Hematopoietic multipotent progenitor cell treated with erythropoietin and hydrocortisone succinate and interleukin-3 and kit ligand, for 6 days (in vitro differentiated cells): ENCODE measurements at regions not wholly inside any gene's neighbourhood (a gene's known extent, or its start where the extent isn't known, plus 50 kb on each side); places are given as distances from the start of the nearest gene placed in this dataset.

Source experiments
- DNase-seq: peaks from one replicate; pipeline ENCODE4 v3.0.0-alpha.2; 2015

DNA sequence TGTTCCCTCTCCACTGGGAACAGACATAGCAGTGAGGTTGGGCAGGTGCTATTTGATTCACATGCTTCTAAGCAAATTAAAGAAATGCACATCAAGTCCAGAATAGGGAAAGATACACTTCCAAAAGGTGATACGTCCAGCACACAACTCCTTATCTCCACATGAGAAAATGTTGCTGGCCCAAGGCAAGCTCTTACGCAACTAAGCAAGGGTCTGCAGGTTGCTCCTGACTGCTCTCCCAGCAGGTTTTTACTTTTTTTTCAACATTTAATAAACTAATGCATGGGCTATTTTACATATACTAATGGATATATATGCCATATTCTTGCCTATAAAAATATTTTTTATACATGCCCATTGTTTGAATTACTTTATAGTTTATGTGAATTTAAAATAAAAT is 818.5 kb upstream of the ROBO1 start:
- no peak for DNase-seq

DNA sequence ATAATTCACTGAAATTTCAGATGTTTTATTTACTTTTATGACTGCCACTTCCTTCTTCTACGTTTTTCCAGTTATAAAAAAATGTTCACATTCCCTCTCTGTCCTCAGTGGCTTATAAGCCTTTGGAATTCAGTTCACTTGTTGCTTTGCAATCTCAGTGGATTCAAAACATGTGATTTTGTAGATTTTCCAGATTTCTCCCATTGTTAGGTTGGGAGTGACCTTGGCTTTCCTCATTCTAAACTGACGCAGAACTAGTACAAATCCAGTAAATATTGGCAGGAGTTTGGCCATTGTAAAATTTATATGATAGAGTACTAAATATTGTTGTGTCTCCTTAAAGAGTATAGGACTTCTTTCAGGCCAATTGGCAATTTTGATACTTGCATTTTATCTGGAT is 812.3 kb upstream of the ROBO1 start:
- no peak for DNase-seq

DNA sequence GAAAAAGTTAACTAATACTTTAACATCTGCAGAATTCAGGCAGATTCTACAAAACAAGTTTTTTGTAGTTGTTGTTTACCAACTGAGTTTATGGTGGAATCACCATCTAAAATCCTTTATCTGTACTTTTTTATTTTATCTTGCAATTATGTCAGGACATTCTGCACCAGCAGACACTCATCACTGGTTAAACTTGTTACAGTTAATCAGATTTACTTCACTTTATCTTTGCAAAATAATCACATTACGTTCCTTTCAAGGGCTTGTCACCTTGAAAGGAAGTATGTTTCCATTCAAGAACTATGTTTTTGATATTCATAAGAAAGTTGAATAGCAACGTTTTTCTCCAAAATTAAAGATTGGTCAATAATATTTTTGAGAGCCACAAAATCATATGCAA is 796.6 kb upstream of the ROBO1 start:
- no peak for DNase-seq

DNA sequence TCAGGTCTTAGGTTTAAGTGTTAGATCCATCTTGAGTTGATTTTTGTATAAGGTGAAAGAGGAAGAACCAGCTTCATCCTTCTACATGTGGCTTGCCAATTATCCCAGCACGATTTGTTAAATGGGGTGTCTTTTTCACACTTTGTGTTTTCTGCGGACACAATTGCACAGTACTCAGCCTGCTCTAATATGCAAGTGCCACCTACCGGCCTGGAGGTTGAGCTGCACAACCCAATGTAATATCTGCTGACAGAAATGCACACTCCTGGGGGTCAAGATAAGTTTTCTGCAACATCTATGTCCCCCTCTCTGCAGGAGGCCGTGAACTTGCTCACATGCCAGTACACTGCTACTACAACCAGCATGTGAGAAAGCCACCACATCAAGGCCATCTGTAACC is 791.9 kb upstream of the ROBO1 start:
- DNase-seq: no peak

DNA sequence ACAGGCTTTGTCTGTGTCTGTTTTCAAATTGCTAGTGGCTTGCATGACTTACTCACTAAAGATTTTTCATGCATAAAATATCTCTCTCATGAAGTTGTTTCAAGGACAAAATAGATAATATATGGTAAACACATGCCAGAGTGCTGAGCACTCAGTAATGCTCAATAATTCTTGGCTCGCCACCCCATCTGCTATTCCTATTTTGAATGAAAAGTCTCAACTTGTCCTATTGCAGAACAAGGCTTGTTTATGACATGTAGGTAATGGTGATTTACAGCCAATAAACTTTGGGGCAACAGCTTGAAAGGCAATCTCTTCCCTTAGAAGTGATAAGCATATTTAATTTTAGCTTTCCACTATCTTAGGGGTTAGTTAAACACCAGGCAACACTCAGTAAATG is 789.0 kb upstream of the ROBO1 start:
- no peak for DNase-seq

DNA sequence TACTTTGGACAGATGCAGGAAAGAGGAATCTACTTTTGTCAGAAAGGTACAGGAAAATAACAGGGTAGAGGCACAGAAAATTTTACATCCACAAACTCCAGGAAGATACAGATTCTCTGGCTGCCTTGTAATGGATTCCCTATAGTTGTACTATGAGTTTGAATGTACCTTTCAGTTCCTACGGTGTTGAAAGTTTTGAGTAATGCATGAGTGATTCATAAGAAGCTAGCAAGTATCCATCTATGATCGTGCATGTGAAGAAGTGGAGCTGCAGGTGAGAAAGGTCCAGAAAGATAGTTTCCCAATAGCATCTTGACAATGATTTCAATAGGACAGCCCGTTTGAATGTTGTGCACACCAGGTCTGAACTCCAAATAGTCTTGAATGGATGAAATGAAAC is 786.5 kb upstream of the ROBO1 start:
- DNase-seq: no peak

DNA sequence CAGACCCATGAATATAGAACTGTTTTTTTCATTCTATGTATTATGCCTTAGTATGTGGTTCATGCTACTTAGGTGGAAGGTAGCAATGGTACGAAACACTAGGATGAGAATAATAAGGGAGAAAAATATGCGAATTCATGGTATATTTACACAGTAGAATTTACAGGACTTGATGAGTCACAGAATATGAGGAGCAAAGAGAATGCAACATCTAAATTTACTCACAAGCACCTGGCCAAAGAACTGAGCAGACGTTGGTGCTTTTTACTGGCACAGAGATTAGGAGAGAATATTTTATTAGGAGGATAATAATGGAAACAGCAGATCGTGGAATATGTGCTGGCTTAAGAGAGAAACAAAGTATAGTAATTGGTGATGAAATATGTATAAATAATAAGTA is 785.4 kb upstream of the ROBO1 start:
- DNase-seq: no peak

DNA sequence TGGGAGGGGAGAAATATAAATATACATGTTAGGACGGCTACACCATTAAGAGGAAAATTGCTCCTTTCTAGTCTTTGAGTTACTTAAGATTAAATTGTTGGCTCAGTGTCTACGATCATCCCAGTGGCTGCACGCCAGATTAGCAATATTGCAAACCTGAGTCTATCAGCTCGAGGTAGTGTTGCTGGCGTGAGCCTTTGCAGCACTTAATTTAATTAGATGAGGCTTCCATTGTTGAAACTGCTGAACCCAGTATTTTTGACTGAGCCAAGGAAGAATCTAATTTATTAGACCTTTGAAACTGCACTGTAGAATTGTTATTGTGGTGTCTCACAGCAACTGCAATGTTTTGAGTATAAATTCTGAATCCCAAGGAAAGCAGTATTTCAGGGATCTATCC is 782.4 kb upstream of the ROBO1 start:
- DNase-seq: no peak

DNA sequence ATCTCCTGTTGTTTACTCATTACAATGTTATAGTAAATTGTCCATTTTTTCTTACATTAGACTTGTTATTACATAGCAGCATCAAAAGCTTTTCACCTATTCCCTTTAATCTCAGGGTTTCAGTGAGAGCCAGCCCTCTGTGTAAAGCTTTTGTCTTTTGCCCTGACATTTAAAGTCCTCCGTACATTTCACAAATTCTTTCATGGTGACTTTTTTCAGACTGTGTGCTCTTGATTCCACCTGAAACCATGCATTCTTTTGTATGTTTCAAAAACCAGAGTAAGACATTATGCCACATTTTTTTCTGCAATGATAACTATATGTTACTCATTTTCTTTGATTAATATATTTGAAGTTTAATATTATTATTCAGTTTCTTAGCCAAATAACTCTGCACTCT is 781.4 kb upstream of the ROBO1 start:
- DNase-seq: no peak

DNA sequence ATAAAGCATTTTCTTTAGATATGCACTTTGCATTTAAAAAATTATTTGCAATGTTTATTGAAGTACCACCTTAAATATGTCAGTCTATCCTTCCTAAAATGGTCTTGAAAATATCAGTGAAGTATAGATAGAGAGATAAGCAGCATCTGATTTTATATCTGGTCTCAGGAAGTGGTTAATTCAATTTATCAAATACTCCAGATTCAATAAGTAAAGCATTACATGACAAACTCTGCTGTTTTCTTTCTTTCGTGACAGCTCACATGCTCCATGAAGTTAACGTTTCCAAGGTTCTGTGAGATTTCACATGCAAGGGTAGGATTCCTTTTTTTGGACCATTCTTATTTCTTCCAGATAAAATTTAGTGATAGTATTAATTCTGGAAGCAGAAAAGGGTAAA is 775.4 kb upstream of the ROBO1 start:
- DNase-seq: no peak

DNA sequence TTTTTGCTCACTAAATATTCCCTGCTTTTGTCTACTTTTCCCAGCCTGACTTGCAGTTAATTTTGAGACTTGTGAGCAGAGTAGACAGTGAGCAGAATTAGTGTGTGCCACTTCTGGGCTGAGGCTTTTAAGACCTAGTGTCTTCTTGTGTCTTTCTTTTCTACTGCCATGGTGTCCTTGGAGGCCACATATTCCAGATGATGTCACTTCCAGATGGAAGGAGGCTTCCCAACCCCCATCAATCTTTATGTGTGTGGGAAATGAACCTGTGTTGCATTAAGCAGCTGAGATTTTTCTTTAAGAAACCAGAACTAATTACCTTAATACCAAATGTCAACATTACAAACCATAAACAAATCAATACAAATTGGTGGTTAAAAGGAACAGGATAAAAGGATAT is 774.7 kb upstream of the ROBO1 start:
- DNase-seq: no peak

DNA sequence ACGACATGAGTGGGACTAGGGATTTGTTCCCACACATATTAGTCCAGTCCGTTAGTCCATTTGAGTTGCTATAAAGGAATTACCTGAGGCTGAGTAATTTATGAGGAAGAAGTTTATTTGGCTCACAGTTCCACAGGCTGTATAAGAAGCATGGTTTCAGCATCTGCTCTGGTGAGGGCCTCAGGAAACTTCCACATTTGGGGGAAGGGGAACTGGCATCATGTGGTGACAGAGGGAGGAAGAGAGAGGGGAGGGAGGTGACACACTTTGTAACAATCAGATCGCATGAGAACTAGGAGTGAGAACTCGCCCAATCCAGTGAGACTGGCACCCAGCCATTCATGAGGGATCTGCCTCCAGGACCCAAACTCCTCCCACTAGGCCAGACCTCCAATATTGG is 769.9 kb upstream of the ROBO1 start:
- DNase-seq: no peak

DNA sequence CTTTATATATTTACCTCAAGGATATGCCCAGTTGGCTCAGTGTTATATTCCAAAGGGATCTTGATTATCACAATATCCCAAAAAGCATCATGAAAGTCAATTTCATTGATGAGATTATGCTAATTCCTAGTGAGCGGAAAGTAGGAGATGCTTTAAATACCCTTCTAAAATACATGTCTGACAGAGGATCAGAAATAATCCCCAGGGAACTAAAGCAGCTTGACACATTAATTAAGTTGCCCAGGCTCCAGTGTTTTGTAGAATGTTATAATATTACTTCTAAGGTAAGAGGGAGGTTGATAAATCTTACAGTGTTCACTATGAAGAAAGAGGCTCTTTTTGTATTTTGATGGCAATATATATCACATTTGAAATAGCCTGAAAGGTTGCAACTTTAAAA is 767.5 kb upstream of the ROBO1 start:
- no peak for DNase-seq

DNA sequence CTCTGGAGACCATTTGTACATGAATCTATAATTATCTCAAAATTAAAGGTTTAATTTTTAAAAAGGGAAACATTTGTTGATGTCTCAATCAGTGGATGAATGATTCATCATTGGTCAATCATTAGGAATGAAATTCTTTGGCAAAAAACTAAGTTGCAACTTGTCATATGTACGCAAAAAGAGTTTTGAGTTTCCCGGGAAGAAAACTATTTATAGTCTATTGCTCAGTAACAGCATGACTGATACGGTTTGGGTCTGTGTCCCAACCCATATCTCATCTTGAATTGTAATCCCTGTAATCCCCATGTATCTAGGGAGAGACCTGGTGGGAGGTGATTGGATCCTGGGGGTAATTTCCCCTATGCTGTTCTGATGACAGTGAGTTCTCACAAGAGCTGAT is 765.8 kb upstream of the ROBO1 start:
- DNase-seq: no peak

DNA sequence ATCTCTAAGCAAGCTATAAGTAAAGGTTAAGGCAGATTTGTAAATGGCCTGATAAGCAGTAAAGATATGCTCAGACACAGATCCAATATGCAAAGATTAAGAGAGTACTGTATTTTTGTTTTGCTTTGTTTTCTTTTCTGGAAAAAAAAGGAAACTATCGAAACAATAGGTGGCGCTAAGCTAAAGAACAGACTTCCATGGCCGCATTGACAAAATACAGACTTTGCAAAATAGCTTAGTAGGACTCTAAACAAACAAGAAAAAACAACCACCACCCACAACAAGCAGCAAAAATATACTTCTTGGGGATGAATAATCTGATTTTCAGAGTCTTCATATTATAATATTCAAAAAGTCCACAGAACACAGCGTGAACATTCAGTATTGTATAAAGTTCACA is 758.4 kb upstream of the ROBO1 start:
- DNase-seq: no peak

DNA sequence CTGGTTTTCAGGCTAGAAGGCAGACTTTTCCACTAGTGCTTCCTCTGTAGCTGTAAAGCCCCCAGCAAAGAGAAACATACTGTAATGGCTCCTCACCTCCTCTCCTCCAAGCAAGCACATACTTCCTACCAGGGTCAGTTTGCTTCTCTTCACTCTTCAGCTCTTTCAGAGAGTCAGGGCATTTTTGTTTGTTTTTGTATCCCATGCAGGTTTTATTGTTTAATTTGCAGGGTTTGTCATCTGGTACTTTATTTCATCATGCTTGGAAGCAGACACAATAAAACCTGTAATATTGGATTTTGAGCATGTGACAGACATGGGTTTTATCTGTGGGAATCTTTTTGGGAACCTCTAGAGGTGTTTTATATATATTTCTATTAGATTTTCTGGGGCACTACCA is 753.3 kb upstream of the ROBO1 start:
- DNase-seq: no peak

DNA sequence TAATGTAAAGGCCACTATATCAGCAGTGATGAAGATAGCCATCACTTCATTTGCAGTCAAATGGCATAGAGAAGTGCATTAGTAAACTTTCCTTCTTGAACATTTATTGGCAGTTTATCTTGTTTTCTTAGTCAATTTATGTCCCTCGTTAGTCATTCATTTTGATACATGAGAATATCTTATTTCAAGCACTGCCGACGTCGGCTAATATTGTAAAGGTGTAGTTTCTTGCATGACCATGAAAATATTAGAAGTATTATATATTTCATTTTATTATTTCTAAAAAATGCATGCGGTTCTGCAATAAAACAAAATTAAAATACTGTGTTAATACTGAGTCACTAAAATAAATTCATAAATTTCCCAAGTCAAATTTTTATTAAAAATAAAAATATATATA is 751.6 kb upstream of the ROBO1 start:
- DNase-seq: no peak

DNA sequence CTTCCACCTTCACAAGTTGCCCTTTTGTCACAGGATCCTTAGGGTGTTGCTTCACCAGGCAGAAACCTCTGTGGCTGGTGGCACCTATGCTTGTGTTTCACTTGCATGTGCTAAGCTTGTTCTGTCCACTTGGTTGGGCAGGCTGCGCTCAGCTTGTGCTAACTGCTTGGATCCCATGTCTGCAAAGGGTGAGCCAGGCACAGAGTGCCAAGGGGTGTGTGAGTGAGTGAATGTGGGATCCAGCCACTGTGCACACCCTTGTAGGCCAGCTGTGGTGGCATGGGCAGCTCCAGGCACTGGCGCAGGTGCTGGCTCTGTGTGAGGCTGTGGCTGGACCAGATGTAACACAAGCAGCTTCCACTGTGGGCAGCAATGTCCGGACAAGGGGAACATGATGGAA is 728.7 kb upstream of the ROBO1 start:
- DNase-seq: no peak

DNA sequence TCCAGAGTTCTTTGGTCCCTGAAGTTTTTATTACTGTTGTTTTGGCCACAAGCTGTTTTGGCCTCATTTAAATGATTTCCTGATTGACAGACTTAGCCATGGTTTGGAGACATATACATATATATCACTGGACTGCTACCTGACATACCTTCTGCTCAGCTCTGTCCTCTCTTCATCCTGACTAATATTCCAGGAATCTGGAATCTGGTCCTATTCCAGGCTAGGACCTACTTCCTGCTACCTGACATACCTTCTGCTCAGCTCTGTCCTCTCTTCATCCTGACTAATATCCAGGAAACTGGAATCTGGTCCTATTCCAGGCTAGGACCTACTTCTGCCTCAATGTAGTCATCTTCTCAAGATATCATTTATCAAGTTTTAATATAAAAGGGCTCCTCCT is 724.4 kb upstream of the ROBO1 start:
- no peak for DNase-seq

DNA sequence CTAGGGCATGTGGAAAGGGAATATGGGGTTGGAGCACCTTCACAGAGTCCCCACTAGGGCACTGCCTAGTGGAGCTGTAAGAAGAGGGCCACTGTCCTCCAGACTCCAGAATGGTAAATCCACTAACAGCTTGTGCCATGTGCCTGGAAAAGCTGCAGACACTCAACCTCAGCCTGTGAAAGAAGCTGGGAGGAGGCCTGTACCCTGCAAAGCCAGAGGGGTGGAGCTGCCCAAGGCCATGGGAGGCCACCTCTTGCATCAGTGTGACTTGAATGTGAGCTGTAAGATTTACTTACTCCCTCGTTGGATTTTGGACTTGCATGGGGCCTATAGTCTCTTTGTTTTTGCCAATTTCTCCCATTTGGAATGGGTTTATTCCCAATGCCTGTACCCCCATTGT is 705.2 kb upstream of the ROBO1 start:
- no peak for DNase-seq

DNA sequence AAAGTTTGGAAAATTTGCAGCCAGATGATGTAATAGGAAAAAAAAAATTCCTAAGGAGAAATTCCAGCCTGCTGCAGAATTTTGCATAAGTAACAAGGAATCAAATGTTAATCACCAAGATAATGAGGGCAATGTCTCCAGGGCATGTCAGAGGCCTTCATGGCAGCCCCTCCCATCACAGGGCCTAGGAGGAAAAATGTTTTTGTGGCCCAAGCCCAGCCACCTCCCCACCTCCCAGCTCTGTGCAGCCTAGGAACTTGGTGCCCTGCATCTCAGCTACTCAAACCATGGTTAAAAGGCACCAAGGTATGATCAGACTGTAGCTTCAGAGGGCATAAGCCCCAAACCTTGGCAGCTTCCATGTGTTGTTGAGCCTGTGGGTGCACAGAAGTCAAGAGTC is 704.7 kb upstream of the ROBO1 start:
- no peak for DNase-seq

DNA sequence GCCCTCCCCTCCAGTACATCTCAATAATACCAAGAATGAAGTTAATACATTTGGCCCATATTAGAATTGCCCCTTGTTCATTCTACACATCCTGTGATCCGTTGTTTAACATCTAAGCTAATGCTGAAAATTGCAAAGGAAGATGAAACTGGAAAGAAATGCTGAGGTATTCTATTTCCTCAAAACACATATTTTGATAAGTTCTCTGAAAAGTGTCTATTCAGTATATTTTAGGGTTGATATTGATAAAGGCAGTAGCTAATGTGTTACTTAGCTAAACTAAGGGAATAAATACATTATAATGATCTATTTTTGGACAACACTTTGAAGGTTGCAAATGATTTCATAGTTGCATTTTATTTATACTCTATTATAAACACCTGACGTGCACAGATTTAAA is 702.6 kb upstream of the ROBO1 start:
- no peak for DNase-seq

DNA sequence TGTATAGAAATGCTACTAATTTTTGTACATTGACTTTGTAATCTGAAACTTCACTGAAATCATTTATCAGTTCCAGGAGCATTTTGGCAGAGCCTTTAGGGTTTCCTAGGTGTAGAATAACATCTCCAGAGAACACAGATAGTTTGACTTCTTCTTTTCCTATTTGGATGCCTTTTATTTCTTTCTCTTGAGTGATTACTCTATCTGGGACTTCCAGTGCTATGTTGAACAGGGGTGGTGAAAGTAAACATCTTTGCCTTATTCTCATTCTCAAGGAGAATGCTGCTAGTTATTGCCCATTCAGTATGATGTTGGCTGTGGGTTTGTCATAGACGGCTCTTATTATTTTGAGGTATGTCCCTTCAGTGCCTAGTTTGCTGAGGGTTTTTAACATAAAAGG is 697.9 kb upstream of the ROBO1 start:
- DNase-seq: no peak

DNA sequence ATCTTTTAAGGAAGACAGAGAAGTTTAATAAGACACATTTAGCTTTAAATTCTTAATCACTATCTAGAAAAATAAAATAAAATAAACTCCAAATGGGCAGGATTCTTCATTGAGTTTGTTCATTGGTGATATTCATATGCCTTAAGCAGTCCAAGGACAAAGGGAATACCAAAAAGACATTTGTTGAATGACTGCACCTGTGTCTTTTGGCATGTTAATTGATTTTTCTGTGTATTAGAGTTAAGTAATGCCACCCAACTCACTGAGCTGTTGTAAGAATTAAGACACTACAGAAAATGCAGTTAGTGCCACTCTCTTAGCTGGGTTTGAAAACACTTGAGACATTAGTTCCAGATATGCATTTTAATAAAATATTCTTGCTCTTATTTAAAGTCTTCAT is 683.6 kb upstream of the ROBO1 start:
- DNase-seq: no peak

DNA sequence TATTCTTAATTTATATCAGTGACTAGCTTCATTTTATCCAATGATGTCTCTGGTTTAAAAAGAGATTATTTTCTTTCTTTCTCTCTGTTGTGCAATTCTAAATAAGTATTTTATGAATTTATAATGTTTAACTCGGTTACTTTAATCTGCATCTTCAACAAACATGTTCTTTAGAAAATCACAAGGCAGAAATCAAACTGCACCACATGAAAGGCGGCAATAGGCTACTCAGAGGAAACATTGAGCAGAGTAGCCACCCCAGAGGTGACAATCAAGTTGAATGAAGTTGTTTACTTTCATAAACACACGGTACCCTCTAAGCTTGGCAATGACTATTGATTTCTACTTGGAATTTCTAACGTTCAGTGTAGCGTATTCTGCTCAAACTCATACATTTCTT is 677.8 kb upstream of the ROBO1 start:
- no peak for DNase-seq

DNA sequence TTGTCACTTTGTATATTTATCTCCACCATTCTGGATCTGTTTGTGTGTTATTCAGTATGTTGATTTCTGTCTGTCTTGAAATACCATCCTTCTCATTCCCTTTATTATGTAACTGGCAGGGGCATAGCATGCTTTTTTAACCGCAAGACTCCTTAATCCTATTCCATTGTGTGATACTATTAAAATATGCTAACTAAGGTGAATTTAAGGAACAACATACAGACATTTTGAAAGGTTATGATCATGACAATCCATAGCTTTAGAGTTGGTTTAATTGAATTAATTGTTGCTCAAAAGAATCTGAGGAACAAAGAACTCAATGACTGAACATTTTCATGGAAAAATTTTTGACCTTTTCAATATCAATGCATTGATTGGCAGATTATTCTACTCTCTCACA is 677.3 kb upstream of the ROBO1 start:
- no peak for DNase-seq

DNA sequence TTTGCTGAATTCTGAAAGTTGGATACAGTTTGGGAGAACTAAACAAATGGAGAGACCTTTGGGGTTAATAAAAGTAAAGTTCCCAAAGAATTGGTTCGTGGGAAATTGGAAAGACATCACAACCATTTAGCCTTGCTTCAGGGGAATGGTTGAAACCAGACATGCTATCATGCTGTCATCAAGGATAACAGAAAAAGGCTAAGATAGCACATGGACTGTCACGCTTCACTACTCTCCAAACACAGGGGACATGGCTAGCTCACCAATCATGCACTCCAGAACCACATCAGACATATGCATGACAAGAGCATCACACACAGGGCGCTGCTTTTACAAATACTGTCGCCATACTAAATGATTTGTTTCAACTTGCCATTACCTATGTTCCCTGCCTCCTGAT is 671.7 kb upstream of the ROBO1 start:
- DNase-seq: no peak
